ENCODE measurements at regions not wholly inside any gene's neighbourhood (a gene's known extent, or its start where the extent isn't known, plus 50 kb on each side); places are given as distances from the start of the nearest gene placed in this dataset.

- Histone ChIP-seq H3K79me2 (ENCODE audit: insufficient read depth, low read length) (no peaks in the 10 kb centered on the region), H3K27me3 (ENCODE audit: control insufficient read depth in 1 of 2, insufficient read depth in 2 of 2, low read length in 2 of 2) (no peaks in the 10 kb centered on the region), H3K27ac (ENCODE audit: extremely low read length, insufficient read depth, low read length) (no peak overlapping the region), H3K9ac (ENCODE audit: insufficient read depth, low read depth, low read length) (no peak overlapping the region), H3K4me1 (ENCODE audit: insufficient read depth, low read length) (no peaks in the 10 kb centered on the region), H2AFZ (ENCODE audit: low read length) (no peak overlapping the region), H3K36me3 (replicated peaks in 1 of 2; ENCODE audit: control insufficient read depth in 1 of 2, insufficient read depth in 2 of 2, low read length in 2 of 2) (no peaks in the 10 kb centered on the region), H3K9me3 (ENCODE audit: low read length) (no peaks in the 10 kb centered on the region), H3K4me3 (replicated peaks in 1 of 3; ENCODE audit: insufficient read depth in 1 of 3, low read depth in 2 of 3, low read length in 3 of 3) (no peak overlapping the region), H3K4me2 (ENCODE audit: low read depth, low read length) (no peak overlapping the region), H4K20me1 (ENCODE audit: insufficient read depth, low read length) (no peaks in the 10 kb centered on the region)
- POLR2A ChIA-PET: no interaction called here
- CTCF ChIA-PET (ENCODE audit: low intra/inter-chr PET ratio, low total read pairs): no interaction called here
- TF ChIP-seq ZFP36L1 (CRISPR knock-in tag; IDR thresholded peaks at IDR 0.05) (no peak), SKI (IDR thresholded peaks at IDR 0.05; ENCODE audit: partially characterized antibody) (no peak), ZNF883 (CRISPR knock-in tag; IDR thresholded peaks at IDR 0.05; ENCODE audit: not compliant biosample characterization) (no peak), ELF3 (CRISPR knock-in tag; IDR thresholded peaks at IDR 0.05) (no peak), KDM6A (CRISPR knock-in tag; IDR thresholded peaks at IDR 0.05; ENCODE audit: low read depth) (no peak), ZNF703 (CRISPR knock-in tag; IDR thresholded peaks at IDR 0.05; ENCODE audit: borderline replicate concordance) (no peak), TIGD3 (CRISPR knock-in tag; IDR thresholded peaks at IDR 0.05; ENCODE audit: borderline replicate concordance) (no peak), ZFP36L2 (CRISPR knock-in tag; IDR thresholded peaks at IDR 0.05) (no peak), RAD51 (IDR thresholded peaks at IDR 0.05; ENCODE audit: borderline replicate concordance) (no peak)
- FAIRE-seq: no peak
- intact Hi-C loops (cut with micrococcal nuclease; ENCODE audit: unreplicated experiment): no loop called here
- BruUV-seq (replicated peaks): no TSS peak
- no peak for DNase-seq (ENCODE audit: low spot score)
- in situ Hi-C loops (cut with HindIII; ENCODE audit: extremely low pct_ligation_motif_present, low pct_unique_long_range_greater_than_20kb): loop anchor here (10.0 kb wide), 1 partner anchor 276 kb away; no protein-coding TSS in a partner anchor
- ATAC-seq: no peak
Observed at GRCh38 chr6:99741092-99741491, 134.5 kb downstream of the PRDM13 start.

- ATAC-seq (no peak), FAIRE-seq (no peak), DNase-seq (ENCODE audit: low spot score) (no peak)
- 12% methylated on average over 2 of the region's 2 CpGs for WGBS (ENCODE audit: low lambda C conversion rate)
- CTCF ChIA-PET (ENCODE audit: low intra/inter-chr PET ratio, low total read pairs): interaction anchor here (1.1 kb wide), 1 partner anchor 156 kb away, joined by 3 read pairs; no protein-coding TSS in a partner anchor
- Histone ChIP-seq H3K27ac (ENCODE audit: extremely low read length, insufficient read depth, low read length) (no peak overlapping the region), H3K4me2 (ENCODE audit: low read depth, low read length) (no peak overlapping the region), H3K36me3 (replicated peaks in 1 of 2; ENCODE audit: control insufficient read depth in 1 of 2, insufficient read depth in 2 of 2, low read length in 2 of 2) (no peaks in the 10 kb centered on the region), H3K9ac (ENCODE audit: insufficient read depth, low read depth, low read length) (no peak overlapping the region), H4K20me1 (ENCODE audit: insufficient read depth, low read length) (no peaks in the 10 kb centered on the region), H3K79me2 (ENCODE audit: insufficient read depth, low read length) (no peaks in the 10 kb centered on the region), H3K9me3 (ENCODE audit: low read length) (no peaks in the 10 kb centered on the region), H3K27me3 (ENCODE audit: control insufficient read depth in 1 of 2, insufficient read depth in 2 of 2, low read length in 2 of 2) (no peaks in the 10 kb centered on the region), H3K4me1 (ENCODE audit: insufficient read depth, low read length) (no peaks in the 10 kb centered on the region), H3K4me3 (replicated peaks in 1 of 3; ENCODE audit: insufficient read depth in 1 of 3, low read depth in 2 of 3, low read length in 3 of 3) (no peak overlapping the region), H2AFZ (ENCODE audit: low read length) (no peak overlapping the region)
- intact Hi-C loops (cut with micrococcal nuclease; ENCODE audit: unreplicated experiment): no loop called here
- in situ Hi-C loops (cut with HindIII; ENCODE audit: extremely low pct_ligation_motif_present, low pct_unique_long_range_greater_than_20kb): loop anchor here (10.0 kb wide), 1 partner anchor 279 kb away; no protein-coding TSS in a partner anchor
- POLR2A ChIA-PET: no interaction called here
- TF ChIP-seq ZNF260 (CRISPR knock-in tag; IDR thresholded peaks at IDR 0.05; ENCODE audit: borderline replicate concordance, low read depth): no peak
- TF ChIP-seq ATF7 (IDR thresholded peaks at IDR 0.05): peak; percentile 71
- no peak for TF ChIP-seq ATF7 (CRISPR knock-in tag; IDR thresholded peaks at IDR 0.05)
- peak; percentile 58 for TF ChIP-seq CREB1 (IDR thresholded peaks at IDR 0.05)
- no peak for TF ChIP-seq CREB1 (CRISPR knock-in tag; IDR thresholded peaks at IDR 0.05)
- BruUV-seq (replicated peaks): no TSS peak
Observed at GRCh38 chr6:99743647-99744046, 137.0 kb downstream of the PRDM13 start.
